B cell (primary cell): ENCODE measurements at regions not wholly inside any gene's neighbourhood (a gene's known extent, or its start where the extent isn't known, plus 50 kb on each side); places are given as distances from the start of the nearest gene placed in this dataset.

Experiments
- ATAC-seq: fragments of 200-7000 bp; cut with Tn5 transposase; one replicate; pipeline ENCODE4 v1.10.0; 2021; ENCODE audit warnings: low read depth, mild to moderate bottlenecking, moderate number of reproducible peaks, moderate library complexity
- CTCF ChIA-PET: fragments of 350-600 bp; sonication (Branson Sonifier 250); formaldehyde crosslinking; loops from one replicate; lab custom pipeline; 2021; ENCODE audit warnings: antibody characterized with exemption, inconsistent platforms; lab: Charles Lee
- POLR2A ChIA-PET: fragments of 350-600 bp; sonication (Branson Sonifier 250); formaldehyde crosslinking; loops from one replicate; lab custom pipeline; 2021; ENCODE audit warnings: antibody characterized with exemption; lab: Charles Lee
- DNase-seq: peaks from one replicate; pipeline ENCODE4 v3.0.0; 2013
- H2AFZ ChIP-seq: 2 replicates; pipeline ENCODE4 v1.6.1; 2012; ENCODE audit warnings: mild to moderate bottlenecking, low read depth, low read length; ENCODE audit not compliant: insufficient read depth, poor library complexity, severe bottlenecking
- H3K27ac ChIP-seq, 2 donors: 1 replicate in 1 of 2; 2 replicates in 1 of 2; pipeline ENCODE4 v1.5.1; 2012 to 2013; ENCODE audit warnings: low read length in 2 of 2, mild to moderate bottlenecking in 2 of 2, moderate library complexity in 1 of 2
- H3K27me3 ChIP-seq, 4 experiments: fragments of 200-600 bp in 1 of 4; sonication (generic) in 1 of 4; replicated peaks in 1 of 4; 1 replicate in 2 of 4; 2 replicates in 2 of 4; pipeline versions ENCODE4 v1.6.1 to v1.7.0; 2013 to 2016; ENCODE audit warnings: low read length in 3 of 4, mild to moderate bottlenecking in 2 of 4, mixed read lengths in 1 of 4, moderate library complexity in 1 of 4; ENCODE audit not compliant: insufficient read depth in 4 of 4, control insufficient read depth in 3 of 4; ENCODE audit errors: control extremely low read depth in 1 of 4
- H3K36me3 ChIP-seq, 2 experiments: replicated peaks in 1 of 2; 1 replicate in 1 of 2; 2 replicates in 1 of 2; pipeline versions ENCODE4 v1.6.1 to v1.7.1; 2013; ENCODE audit warnings: low read length in 1 of 2; ENCODE audit not compliant: insufficient read depth in 2 of 2, control insufficient read depth in 1 of 2; ENCODE audit errors: control extremely low read depth in 1 of 2, extremely low read depth in 1 of 2
- H3K4me1 ChIP-seq, 2 donors: fragments of 200-600 bp in 1 of 2; sonication (generic) in 1 of 2; 1 replicate in 1 of 2; 2 replicates in 1 of 2; pipeline versions ENCODE4 v1.5.1 to v1.6.1; 2013 to 2017; ENCODE audit warnings: low read length in 2 of 2; ENCODE audit not compliant: control insufficient read depth in 2 of 2, insufficient read depth in 2 of 2
- H3K4me2 ChIP-seq: replicated peaks from 2 replicates; pipeline ENCODE3; 2012; ENCODE audit warnings: mild to moderate bottlenecking, low read depth, low read length; ENCODE audit not compliant: poor library complexity, severe bottlenecking
- H3K4me3 ChIP-seq, 5 experiments: fragments of 200-600 bp in 1 of 5; sonication (generic) in 1 of 5; 1 replicate in 3 of 5; 2 replicates in 2 of 5; pipeline versions ENCODE4 v1.5.1 to v1.7.0; 2011 to 2016; ENCODE audit warnings: low read length in 4 of 5, mild to moderate bottlenecking in 4 of 5, low read depth in 2 of 5, control low read depth in 1 of 5, moderate library complexity in 1 of 5; ENCODE audit not compliant: insufficient read depth in 1 of 5; ENCODE audit errors: control extremely low read depth in 1 of 5, extremely low read depth in 1 of 5
- H3K79me2 ChIP-seq: fragments of 200-600 bp; sonication (generic); one replicate; pipeline ENCODE4 v1.6.0; 2016; ENCODE audit warnings: low read length; ENCODE audit not compliant: control insufficient read depth, insufficient read depth
- H3K9ac ChIP-seq: fragments of 200-600 bp; sonication (generic); 2 replicates; pipeline ENCODE4 v1.6.1; 2017; ENCODE audit warnings: mild to moderate bottlenecking, low read length, moderate library complexity
- H3K9me3 ChIP-seq, 3 donors: one replicate each; pipeline versions ENCODE4 v1.6.1 to v1.7.1; 2013; ENCODE audit warnings: low read length in 2 of 3; ENCODE audit not compliant: control insufficient read depth in 2 of 3, insufficient read depth in 1 of 3; ENCODE audit errors: control extremely low read depth in 1 of 3
- H4K20me1 ChIP-seq: 2 replicates; pipeline ENCODE4 v1.6.0; 2012; ENCODE audit warnings: mild to moderate bottlenecking, low read length; ENCODE audit not compliant: insufficient read depth, control insufficient read depth, poor library complexity, severe bottlenecking
- H3K27ac Mint-ChIP-seq: one replicate; pipeline ENCODE4 v1.8.0; 2021; ENCODE audit warnings: mixed read lengths
- H3K27me3 Mint-ChIP-seq: one replicate; pipeline ENCODE4 v1.8.0; 2021; ENCODE audit warnings: mixed read lengths
- H3K4me1 Mint-ChIP-seq: one replicate; pipeline ENCODE4 v1.8.0; 2021; ENCODE audit warnings: mixed read lengths
- H3K4me3 Mint-ChIP-seq: one replicate; pipeline ENCODE4 v1.8.0; 2021; ENCODE audit warnings: mixed read lengths
- H3K9me3 Mint-ChIP-seq: one replicate; pipeline ENCODE4 v1.8.0; 2022; ENCODE audit warnings: mixed read lengths; ENCODE audit not compliant: insufficient read depth
- CTCF ChIP-seq: fragments of 200-600 bp; IDR thresholded peaks from one replicate; pipeline ENCODE4 v1.8.0; 2022; ENCODE audit warnings: antibody characterized with exemption, mild to moderate bottlenecking
- EZH2 ChIP-seq: IDR thresholded peaks from 2 replicates; pipeline ENCODE4 v1.6.1; 2012; ENCODE audit warnings: borderline replicate concordance, low read depth, mild to moderate bottlenecking, moderate library complexity, low read length; ENCODE audit not compliant: insufficient read depth, poor library complexity, severe bottlenecking
- WGBS: methylation state at CpG from one replicate; pipeline ENCODE4 v1.1.5; 2013; ENCODE audit warnings: missing lambda C conversion rate; ENCODE audit not compliant: insufficient coverage; 5-methylcytosine and 5-hydroxymethylcytosine counted together
- intact Hi-C: fragments of 100-400 bp; cut with micrococcal nuclease; formaldehyde crosslinking; loops from one replicate; pipeline ENCODE4 v1.10.0; 2022

GRCh38 chr7:124276005-124276622 is 243.2 kb upstream of the TMEM229A start:
- Histone ChIP-seq H3K9ac (no peak overlapping the region), H4K20me1 (no peaks in the 10 kb centered on the region), H3K4me2 (no peak overlapping the region), H2AFZ (no peak overlapping the region), H3K27ac (no peak overlapping the region), H3K79me2 (no peaks in the 10 kb centered on the region), H3K4me1 (no peaks in the 10 kb centered on the region), H3K36me3 (no peaks in the 10 kb centered on the region), H3K9me3 (no peaks in the 10 kb centered on the region), H3K4me3 (no peak overlapping the region), H3K27me3 (no peaks in the 10 kb centered on the region)
- H3K27ac Mint-ChIP-seq: no peak overlapping the region
- POLR2A ChIA-PET: no interaction called here
- H3K4me1 Mint-ChIP-seq: no peaks in the 10 kb centered on the region
- WGBS: 71% methylated on average over 2 of the region's 3 CpGs
- intact Hi-C loops: no loop called here
- CTCF ChIA-PET: no interaction called here
- TF ChIP-seq EZH2 (no peak), CTCF (no peak)
- ATAC-seq (no peak), DNase-seq (no peak)
- no peaks in the 10 kb centered on the region for H3K9me3 Mint-ChIP-seq
- no peak overlapping the region for H3K4me3 Mint-ChIP-seq
- H3K27me3 Mint-ChIP-seq: no peaks in the 10 kb centered on the region

GRCh38 chr7:124275411-124275810 is 242.5 kb upstream of the TMEM229A start:
- Mint-ChIP-seq H3K4me3 (no peak overlapping the region), H3K4me1 (no peaks in the 10 kb centered on the region), H3K27me3 (no peaks in the 10 kb centered on the region), H3K27ac (no peak overlapping the region), H3K9me3 (no peaks in the 10 kb centered on the region)
- intact Hi-C loops: no loop called here
- ATAC-seq (no peak), DNase-seq (no peak)
- CTCF ChIA-PET: no interaction called here
- Histone ChIP-seq H3K27me3 (no peaks in the 10 kb centered on the region), H2AFZ (no peak overlapping the region), H3K4me1 (no peaks in the 10 kb centered on the region), H4K20me1 (no peaks in the 10 kb centered on the region), H3K27ac (no peak overlapping the region), H3K4me2 (no peak overlapping the region), H3K9me3 (no peaks in the 10 kb centered on the region), H3K36me3 (no peaks in the 10 kb centered on the region), H3K9ac (no peak overlapping the region), H3K4me3 (no peak overlapping the region), H3K79me2 (no peaks in the 10 kb centered on the region)
- TF ChIP-seq EZH2: no peak
- TF ChIP-seq CTCF: no peak
- POLR2A ChIA-PET: no interaction called here
- no CpG with 5 or more reads among the region's 3 CpGs for WGBS
